ENCODE measurements at regions not wholly inside any gene's neighbourhood (a gene's known extent, or its start where the extent isn't known, plus 50 kb on each side); places are given as distances from the start of the nearest gene placed in this dataset.

DNA sequence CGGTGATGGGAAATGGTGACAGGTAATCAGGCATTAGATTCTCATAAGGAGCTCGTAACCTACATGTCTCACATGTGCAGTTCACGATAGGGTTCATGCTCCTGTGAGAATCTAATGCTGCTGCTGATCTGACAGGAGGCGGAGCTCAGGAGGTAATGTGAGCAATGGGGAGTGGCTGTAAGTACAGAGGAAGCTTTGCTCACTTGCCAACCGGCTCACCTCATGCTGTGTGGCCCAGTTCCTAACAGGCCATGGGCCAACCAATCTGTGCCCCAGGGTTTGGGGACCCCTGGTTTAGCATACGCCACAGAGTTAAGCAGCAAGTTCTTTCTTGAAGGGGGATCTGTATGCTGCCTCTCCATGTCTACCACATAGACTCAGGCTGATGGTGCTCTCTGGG, 133.1 kb downstream of the IQUB start:
- TF ChIP-seq MYC (IDR thresholded peaks at IDR 0.05; ENCODE audit: low read depth, low read length): no peak
- no peak for TF ChIP-seq POLR2A (IDR thresholded peaks at IDR 0.05; ENCODE audit: extremely low read depth, insufficient read length)
- TF ChIP-seq, protein P1, sequence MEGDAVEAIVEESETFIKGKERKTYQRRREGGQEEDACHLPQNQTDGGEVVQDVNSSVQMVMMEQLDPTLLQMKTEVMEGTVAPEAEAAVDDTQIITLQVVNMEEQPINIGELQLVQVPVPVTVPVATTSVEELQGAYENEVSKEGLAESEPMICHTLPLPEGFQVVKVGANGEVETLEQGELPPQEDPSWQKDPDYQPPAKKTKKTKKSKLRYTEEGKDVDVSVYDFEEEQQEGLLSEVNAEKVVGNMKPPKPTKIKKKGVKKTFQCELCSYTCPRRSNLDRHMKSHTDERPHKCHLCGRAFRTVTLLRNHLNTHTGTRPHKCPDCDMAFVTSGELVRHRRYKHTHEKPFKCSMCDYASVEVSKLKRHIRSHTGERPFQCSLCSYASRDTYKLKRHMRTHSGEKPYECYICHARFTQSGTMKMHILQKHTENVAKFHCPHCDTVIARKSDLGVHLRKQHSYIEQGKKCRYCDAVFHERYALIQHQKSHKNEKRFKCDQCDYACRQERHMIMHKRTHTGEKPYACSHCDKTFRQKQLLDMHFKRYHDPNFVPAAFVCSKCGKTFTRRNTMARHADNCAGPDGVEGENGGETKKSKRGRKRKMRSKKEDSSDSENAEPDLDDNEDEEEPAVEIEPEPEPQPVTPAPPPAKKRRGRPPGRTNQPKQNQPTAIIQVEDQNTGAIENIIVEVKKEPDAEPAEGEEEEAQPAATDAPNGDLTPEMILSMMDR (IDR thresholded peaks at IDR 0.05; ENCODE audit: low read depth, low read length): no peak
- TF ChIP-seq, protein P2, sequence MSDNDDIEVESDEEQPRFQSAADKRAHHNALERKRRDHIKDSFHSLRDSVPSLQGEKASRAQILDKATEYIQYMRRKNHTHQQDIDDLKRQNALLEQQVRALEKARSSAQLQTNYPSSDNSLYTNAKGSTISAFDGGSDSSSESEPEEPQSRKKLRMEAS (IDR thresholded peaks at IDR 0.05; ENCODE audit: low read depth, low read length): no peak
- DNase-seq (ENCODE audit: low read depth): peak; percentile 12
- no peak overlapping the region for H3K4me3 ChIP-seq (ENCODE audit: low read depth, low read length)

DNA sequence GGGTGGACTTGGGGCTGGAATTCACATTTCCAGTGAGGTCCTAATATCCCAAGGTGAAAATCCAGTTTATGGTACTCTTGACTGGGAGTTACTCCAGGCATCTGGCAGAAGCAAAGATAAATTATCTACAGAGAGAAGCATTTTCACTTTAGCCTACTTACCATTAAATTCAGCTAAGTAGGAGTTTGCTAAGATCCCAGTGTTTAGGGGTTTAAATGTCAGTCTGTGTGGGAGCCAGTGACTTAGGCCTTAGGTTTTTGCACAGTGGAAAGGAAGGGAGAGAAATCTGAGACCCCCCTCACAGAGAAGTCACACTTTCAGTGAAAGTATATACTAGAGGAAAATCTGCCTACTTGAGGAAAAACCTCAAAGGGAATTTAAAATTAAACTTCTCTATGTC, 134.2 kb downstream of the IQUB start:
- TF ChIP-seq MYC (IDR thresholded peaks at IDR 0.05; ENCODE audit: low read depth, low read length): no peak
- TF ChIP-seq, protein P2 (IDR thresholded peaks at IDR 0.05; ENCODE audit: low read depth, low read length): no peak
- TF ChIP-seq POLR2A (IDR thresholded peaks at IDR 0.05; ENCODE audit: extremely low read depth, insufficient read length): no peak
- TF ChIP-seq, protein P1 (IDR thresholded peaks at IDR 0.05; ENCODE audit: low read depth, low read length): no peak
- DNase-seq (ENCODE audit: low read depth): no peak

DNA sequence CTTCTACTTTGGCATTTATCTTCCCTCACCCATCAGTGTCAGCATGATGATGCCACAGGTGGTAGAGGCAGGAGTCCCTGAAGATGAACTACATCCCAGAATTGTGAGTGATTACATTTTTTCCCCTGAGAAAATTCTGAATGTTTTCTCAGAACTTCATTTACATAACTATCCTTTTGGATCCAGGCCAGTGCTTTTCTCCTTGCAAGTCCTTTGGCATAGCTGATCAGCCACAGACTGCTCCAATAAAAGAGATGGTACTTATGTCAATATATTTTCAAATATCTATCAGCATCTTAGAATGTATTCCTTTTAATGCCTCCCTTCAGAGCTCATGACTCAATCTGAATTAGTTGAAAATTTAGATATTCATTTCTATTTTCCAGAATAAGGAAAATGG, 135.5 kb downstream of the IQUB start:
- TF ChIP-seq POLR2A (IDR thresholded peaks at IDR 0.05; ENCODE audit: extremely low read depth, insufficient read length): no peak
- no peak for TF ChIP-seq MYC (IDR thresholded peaks at IDR 0.05; ENCODE audit: low read depth, low read length)
- TF ChIP-seq, protein P2 (IDR thresholded peaks at IDR 0.05; ENCODE audit: low read depth, low read length): no peak
- TF ChIP-seq, protein P1 (IDR thresholded peaks at IDR 0.05; ENCODE audit: low read depth, low read length): no peak

More for the DNA sequence above, 134.2 kb downstream of the IQUB start:
- H3K4me3 ChIP-seq (ENCODE audit: low read depth, low read length): no peak overlapping the region

DNA sequence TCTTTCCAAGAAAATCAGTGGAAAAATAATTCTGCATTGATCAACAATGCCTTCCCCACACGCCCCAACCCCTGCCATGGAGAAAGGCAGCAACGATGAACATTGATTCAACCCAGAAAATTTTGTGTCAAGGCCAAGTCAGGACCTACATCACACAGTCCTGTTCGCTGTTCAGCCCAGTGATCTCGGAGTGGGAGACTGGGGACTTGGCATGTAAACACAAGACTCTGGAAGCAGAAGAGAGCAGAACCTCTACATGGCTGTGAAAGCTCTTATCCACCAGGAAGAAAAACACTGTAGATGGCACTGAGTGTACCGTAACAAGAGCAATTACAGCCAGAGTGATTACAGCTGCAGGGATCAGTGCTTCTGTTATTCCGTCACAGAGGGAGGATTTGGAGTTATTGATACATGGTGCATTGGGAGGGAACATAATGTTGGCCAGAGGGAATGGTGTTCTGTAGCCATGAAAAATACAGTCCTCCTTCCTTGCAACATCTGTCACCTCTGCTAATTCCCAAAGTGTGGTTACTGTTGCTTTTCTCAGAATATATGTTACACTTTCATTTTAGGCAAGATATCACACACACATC, 136.6 kb downstream of the IQUB start:
- TF ChIP-seq POLR2A (IDR thresholded peaks at IDR 0.05; ENCODE audit: extremely low read depth, insufficient read length) (no peak), MYC (IDR thresholded peaks at IDR 0.05; ENCODE audit: low read depth, low read length) (no peak)
- TF ChIP-seq, protein P1 (IDR thresholded peaks at IDR 0.05; ENCODE audit: low read depth, low read length): no peak
- TF ChIP-seq, protein P2 (IDR thresholded peaks at IDR 0.05; ENCODE audit: low read depth, low read length): no peak
- no peak overlapping the region for H3K4me3 ChIP-seq (ENCODE audit: low read depth, low read length)
- DNase-seq (ENCODE audit: low read depth): no peak

More for the DNA sequence above, 135.5 kb downstream of the IQUB start:
- no peak for DNase-seq (ENCODE audit: low read depth)
- H3K4me3 ChIP-seq (ENCODE audit: low read depth, low read length): no peak overlapping the region

DNA sequence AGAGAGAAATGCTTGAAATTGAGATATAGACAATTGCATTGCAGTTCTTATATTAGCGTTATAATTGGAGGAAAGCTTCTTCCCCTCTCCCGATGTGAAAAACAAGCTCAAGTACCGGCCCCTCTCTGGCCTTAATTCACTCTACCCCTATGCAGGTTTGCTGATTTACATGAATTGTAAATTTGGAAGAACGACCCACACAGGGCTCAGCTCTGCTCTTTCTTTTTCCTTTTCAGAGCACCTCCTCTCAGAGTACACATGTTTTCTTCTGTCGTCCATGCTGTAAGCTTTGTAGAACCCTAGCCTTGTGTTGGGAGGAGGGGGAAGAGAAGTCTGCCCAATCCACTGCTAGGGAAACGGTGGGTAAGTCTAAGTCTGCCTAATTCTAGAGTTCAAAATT, 140.8 kb downstream of the IQUB start:
- no peak for DNase-seq (ENCODE audit: low read depth)
- no peak overlapping the region for H3K4me3 ChIP-seq (ENCODE audit: low read depth, low read length)
- TF ChIP-seq POLR2A (IDR thresholded peaks at IDR 0.05; ENCODE audit: extremely low read depth, insufficient read length): no peak

DNA sequence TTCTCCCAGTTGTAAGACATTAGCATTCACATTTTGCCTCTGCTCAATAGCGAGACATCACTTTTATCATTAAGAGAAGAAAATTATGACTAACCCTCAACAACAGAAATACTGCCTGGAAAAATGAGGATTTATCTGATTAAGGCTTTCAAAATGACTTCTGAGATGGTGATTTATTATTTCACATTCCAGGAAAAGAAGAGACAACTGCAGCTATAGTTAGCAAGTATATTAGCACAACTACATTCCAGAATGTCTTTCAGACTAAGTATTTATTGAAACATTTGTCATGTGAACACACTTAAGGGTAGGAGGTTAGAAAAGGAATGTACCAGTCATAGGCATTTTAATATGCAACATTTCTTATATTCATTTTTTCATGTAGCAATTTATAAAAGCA, 162.0 kb downstream of the IQUB start:
- no peak overlapping the region for H3K4me3 ChIP-seq (ENCODE audit: low read depth, low read length)
- no peak for DNase-seq (ENCODE audit: low read depth)
- TF ChIP-seq MYC (IDR thresholded peaks at IDR 0.05; ENCODE audit: low read depth, low read length): no peak
- TF ChIP-seq, protein P2 (IDR thresholded peaks at IDR 0.05; ENCODE audit: low read depth, low read length): no peak
- TF ChIP-seq, protein P1 (IDR thresholded peaks at IDR 0.05; ENCODE audit: low read depth, low read length): no peak
- no peak for TF ChIP-seq POLR2A (IDR thresholded peaks at IDR 0.05; ENCODE audit: extremely low read depth, insufficient read length)

Measured in NB4 (cell line).